GM18867 (cell line): ENCODE measurements at regions not wholly inside any gene's neighbourhood (a gene's known extent, or its start where the extent isn't known, plus 50 kb on each side); places are given as distances from the start of the nearest gene placed in this dataset.
"Not testable (repeated sequence)": the region's sequence is repeated elsewhere in the genome, so short reads cannot be mapped to it uniquely, and the experiment has no call there.

Experiments
- ATAC-seq: cut with Tn5 transposase; IDR thresholded peaks from one replicate; pipeline ENCODE4 v1.9.1; 2021; ENCODE audit warnings: mild to moderate bottlenecking, moderate library complexity; ENCODE audit not compliant: unreplicated experiment

DNA sequence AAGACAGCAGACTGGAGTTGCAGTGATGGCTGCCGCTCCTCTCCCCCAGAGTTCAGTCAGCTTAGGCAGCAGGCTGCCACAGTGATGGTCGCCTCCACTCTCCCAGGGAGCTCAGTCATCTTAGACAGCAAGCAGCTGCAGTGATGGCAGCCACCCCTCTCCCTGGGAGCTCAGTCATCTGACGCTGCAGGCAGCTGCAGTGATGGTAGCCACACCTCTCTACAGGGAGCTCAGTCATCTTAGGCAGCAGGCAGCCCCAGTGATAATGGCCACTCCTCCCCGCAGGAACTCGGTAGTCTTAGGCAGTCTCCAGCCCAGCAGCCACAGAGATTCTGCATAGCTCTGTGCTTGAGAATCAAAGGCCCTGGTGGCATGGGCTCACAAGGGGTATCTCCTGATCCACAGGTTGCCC is 582.7 kb downstream of the DTWD2 start:
- peak; percentile 61 for ATAC-seq

DNA sequence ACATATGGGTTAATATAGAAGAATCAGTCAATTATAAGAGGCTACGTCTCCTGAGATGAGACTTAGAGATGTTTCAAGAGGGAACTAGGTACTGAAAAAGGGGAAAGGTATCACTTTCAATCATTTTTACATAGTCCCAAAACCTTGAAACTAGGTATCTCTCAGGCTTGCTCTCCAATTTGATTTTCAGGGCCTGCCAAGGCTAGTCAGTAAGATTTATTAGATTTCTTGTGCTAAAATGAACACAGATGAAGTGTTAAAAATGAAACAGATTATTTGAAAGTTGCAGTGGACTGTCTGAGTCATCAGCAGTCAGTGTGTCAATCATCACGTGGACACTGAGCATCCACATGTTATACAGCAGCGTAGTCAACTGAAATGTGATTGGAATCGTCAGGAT is 591.1 kb downstream of the DTWD2 start:
- peak; percentile 76 for ATAC-seq

DNA sequence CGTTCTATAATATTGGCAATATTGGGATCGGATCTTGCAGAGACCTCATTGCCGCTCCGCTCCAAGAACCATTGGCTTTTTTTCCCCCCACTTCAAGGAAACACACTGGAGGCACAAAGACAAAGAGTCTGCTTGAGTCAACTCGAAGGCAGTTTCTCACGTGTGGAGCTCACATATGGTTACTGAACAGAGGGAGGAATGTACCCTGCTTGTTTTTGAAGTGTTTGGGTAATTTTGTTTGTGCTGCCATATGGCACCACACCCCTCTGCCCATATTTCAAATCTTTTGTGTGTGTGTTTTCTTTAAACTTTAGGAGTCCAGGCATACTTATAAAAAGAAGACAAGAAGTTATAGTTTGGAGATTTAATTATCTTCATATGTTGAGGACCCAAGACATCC is 595.9 kb downstream of the DTWD2 start:
- no peak for ATAC-seq

DNA sequence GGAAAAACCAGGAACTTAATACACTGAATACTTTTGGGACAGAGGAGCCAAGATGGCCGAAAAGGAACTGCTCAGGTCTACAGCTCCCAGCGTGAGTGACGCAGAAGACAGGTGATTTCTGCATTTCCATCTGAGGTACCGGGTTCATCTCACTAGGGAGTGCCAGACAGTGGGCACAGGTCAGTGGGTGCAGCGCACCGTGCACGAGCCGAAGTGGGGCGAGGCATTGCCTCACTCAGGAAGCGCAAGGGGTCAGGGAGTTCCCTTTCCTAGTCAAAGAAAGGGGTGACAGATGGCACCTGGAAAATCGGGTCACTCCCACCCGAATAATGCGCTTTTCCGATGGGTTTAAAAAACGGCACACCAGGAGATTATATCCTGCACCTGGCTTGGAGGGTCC is 605.4 kb downstream of the DTWD2 start:
- not testable (repeated sequence) for ATAC-seq

DNA sequence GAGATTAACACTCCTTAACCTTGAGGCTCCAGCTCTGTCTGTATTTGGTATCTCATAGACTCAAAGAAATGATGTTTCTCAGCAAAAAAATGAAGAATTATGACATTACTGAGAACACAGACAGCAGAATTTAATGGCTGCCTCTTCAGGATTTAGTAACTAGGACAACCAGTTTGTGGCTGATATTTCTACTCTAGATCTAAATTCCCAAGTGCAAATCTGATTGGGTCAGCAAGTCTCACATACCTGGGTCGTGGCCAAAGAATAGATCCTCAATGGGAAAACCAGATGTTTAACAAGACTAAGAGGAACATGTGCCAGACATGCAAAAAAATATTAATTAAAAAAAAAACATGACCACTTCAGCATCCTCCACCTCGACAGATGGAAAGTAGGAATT is 608.9 kb downstream of the DTWD2 start:
- ATAC-seq: no peak

DNA sequence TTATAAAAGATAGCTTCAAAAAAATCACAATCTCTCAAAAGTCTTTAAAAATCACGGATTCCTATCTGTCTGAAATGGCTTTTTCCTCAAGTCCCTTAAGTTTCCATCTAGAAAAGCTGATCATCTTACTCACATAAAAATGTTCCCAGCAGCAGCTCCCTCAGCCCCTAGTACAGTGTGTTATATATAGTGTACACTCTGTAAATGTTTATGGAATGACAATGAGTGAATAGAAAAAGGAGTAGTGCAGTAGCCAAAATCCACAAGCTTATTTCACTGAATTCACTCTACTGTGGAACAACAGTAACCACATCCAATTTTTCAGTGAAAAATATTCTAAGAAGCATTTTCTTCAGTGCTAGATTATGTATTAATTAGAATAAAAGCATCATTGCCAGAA is 609.4 kb downstream of the DTWD2 start:
- ATAC-seq: no peak

DNA sequence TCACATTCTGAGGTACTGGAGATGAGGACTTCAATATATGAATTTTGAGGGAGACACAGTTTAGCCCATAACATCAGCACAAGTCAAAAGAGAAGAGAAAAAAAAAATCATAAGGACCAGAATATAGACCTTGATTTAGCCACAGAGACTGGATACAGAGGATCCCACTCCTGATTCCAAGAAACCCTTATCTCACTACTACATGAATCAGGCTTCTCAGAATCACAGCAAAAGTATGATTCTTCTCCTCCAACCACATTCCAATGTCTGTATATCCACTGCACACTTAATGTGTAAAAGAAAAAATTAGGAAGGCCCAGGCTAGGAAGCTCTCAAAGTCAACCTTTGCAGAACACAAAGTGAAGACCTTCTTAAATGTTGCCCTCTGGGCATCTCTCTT is 610.9 kb downstream of the DTWD2 start:
- no peak for ATAC-seq

DNA sequence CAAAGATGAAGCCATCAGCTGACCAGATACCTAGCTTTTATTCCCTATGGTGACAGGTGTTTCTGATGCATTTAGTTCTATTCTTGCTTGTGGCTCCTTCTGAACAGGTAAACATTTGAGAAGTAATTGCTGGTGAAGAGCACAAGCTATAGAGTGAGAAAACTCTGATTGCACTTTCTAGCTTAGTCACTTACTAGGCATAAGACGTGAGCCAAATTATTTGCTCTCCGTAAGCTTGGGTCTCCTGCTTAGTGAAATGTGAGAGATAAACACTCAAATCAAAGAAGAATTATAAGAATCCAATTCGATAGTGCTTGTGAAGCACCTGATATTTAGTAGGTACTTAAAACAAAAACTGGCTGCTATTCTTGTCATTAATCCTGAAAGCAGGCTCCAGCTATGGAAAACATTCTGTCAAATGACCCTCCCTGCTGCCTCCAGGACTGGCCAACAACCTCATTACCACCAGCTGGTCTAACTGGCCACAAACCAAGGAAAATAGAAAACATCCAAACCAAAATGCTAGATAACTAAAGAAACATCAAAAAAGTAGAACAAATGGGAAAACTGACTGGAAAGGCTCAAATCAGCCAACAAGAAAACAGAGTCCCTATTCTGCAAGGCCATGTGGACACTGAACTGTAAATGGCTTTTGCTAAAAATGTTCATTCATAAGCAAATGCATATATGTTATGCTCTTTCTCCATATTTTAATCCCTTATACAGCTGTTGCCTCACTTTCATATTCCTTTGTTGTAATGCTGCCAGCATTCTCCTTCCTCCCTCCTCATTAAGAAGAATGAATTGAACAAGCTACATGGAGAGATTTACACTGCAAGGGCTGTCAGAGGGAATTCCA is 616.1 kb downstream of the DTWD2 start:
- no peak for ATAC-seq

DNA sequence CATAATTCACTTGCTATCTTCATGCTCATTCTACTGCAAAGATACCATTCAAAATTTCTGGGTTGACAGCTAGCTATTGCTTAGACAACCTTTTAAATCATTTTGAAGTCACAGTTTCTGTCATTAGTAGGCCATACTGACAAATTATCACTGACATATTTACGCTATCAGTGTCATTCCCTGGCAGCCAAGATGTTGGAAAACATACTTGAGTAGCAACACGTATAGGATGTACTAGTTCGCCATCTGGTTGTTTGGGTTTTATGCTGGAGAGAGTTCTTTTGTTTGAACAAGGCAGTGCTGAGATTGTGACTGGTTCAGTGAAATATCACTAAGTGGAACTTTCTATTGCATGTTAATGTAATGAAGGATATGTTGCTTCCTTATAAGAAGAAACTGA is 621.9 kb downstream of the DTWD2 start:
- no peak for ATAC-seq

DNA sequence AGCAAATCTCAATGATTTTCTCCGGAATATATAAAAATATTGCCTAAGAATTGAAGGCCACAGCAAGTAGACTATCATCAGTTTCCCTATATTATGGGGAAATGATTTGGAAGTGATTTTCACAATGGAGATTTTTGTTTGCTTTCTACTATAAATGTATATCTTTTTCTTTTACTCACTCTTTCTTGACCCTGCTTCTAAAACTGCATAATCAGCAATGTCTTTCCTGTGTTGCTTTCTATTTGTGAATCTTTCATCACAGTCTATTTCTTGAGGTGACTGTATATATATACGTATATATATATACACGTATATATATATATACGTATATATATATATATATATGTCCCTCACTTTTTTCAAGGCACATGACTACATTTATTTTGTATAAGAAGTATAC is 622.6 kb downstream of the DTWD2 start:
- no peak for ATAC-seq

DNA sequence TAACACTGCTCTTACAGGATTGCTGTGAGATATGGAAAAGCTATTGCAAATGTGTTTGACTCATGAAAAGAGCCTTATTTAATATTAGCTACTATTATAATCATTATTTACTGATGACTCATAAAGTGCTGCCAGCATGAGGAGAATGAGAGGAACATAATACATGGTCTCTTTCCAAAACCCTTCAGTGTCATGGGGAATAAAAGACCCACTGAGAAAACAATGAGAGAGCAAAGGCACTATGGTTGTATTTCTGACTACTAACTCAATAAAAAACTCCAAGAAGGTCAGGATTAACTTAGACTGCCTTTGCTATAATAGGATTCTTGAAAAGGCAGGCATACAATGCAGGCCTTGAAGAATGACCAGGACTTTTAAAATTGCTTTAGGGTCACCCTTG is 633.5 kb downstream of the DTWD2 start:
- no peak for ATAC-seq

DNA sequence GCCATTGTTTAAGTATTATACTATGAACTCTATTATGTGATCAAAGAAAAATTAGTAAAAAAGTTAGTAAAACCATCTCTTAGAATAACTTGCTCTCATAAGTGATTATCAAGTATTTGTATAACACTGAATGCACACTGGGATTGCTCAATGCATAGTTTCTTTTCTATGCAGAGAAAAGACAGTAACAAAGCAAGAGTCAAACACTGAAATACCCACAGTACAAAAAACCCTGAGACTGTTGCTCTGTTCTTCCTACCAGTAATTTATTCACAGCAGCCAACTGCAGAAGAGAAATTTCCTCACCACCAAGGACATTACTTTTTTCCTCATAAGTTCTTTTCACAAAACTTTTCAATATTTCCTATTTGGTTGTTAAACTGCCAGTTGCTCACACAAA is 634.4 kb downstream of the DTWD2 start:
- ATAC-seq: no peak

DNA sequence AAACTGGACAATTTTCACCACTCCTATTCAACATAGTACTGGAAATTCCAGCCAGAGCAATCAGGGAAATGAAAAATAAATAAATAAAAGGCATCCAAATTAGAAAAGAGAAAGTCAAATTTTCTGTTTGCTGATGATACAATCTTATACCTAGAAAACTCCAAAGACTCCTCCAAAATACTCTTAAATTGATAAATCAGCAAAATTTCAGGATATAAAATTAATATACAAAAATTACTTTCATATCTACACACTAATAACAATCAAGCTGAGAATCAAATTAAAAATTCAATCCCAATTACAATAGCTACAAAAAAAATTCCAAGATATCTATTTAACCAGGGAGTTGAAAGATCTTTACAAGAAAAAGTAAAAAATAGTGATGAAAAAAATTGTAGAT is 651.9 kb downstream of the DTWD2 start:
- no peak for ATAC-seq

DNA sequence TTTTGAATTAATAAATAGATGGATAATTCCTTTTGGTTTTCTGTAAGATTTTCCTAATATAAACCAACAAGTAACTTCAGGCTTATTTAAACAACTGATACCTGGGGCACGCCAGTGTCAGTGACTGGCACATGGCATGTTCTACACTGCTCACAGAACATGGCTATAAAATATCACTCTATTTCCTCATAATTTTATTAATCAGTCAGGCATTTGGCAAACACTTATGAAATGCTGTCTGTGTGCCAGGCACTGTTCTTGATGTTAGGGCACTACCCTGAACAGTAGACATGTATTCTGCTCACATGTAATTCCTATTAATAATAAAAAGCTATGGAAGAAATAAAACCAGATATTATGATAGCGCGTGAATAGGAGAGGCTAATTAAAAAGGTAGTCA is 661.0 kb downstream of the DTWD2 start:
- no peak for ATAC-seq

DNA sequence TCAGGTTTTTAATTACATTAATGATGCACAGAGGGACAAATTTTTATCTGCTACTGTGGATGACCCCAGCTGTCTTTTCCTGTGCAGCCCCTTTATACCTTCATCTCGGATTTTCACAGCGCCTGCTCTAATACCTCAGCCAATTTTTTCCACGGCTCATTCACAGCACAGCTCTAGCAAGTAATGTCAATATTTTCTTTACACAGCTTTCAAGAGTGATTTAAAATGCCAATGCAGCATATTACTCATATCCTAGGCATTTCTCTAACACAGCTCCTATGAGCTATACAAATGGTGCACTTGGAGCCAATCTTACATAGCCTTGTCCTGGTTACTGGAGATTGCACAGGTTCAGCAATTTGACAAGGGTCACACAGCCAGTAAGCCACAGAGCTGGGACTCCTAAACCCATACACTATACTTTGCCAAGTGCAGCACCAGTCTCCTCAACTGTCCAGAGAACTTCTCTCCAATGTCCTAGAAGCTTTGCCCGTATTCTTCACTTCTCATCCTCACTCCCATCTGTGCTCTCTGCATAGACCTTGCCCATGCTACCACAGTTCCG is 661.8 kb downstream of the DTWD2 start:
- ATAC-seq: no peak

DNA sequence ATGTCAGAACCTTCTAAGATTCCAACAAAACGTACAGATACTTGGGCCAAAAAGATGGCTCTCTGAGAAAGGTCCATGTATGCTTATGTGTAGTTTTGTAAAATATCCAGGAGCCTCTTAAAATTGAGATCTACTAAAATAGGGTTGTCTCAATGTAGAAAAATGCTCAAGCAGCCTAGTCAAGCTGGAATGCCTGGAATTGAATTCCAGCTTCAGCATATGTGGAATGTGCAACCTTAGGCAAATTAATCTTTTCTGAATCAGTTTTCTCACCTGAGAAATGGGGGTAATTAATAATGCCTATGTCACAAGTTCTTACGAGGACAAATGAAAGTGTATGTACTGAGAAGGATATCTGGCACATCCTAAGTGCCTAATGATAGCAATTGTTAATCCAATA is 662.4 kb downstream of the DTWD2 start:
- no peak for ATAC-seq

DNA sequence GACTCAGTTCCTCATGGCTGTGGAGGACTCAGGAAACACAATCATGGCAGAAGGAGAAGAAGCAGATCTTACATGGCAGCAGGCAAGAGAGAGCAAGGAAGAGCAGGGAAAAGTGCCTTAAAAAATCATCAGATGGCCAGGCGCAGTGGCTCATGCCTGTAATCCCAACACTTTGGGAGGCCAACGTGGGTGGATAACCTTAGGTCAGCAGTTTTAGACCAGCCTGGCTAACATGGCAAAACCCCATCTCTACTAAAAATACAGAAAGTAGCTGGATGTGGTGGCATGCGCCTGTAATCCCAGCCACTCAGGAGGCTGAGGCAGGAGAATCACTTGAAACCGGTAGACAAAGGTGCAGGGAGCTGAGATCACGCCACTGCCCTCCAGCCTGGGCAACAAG is 664.6 kb downstream of the DTWD2 start:
- not testable (repeated sequence) for ATAC-seq

DNA sequence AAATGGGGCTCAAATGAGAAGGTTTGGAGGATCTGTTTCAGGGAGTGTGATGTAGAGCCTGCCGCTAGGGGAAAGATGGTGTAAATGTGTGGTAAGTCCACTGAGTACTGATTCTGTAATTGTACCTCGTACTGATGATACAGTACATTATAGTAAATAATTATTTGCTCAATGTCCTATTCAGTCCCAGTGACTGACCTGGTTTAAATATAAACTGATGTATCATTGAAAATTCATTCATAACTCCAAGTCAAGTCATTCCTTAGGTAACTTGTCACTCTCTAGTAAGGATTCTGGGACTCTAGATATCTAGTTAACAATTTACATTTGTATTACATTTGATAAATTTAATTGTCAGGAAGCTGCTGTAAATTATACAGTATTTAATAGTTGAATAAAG is 667.3 kb downstream of the DTWD2 start:
- ATAC-seq: no peak

DNA sequence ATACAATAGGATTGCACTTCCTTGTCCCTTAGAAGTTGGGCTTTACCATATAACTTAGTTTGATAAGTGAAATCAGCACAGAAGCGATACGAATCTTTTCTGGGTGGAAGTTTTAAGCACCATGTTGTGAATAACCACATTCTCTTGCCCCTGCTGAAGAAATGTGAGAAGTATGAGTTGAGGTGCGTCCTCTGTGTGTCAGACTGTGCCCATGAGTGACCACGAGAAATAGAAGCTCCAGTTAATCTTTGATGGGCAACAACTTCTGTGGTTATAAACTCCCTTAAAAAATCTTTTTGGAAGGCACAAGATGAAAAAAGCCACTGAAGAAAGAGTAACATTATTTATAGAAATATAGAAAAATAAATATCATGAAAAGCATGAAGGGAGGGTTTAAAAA is 668.2 kb downstream of the DTWD2 start:
- ATAC-seq: no peak

DNA sequence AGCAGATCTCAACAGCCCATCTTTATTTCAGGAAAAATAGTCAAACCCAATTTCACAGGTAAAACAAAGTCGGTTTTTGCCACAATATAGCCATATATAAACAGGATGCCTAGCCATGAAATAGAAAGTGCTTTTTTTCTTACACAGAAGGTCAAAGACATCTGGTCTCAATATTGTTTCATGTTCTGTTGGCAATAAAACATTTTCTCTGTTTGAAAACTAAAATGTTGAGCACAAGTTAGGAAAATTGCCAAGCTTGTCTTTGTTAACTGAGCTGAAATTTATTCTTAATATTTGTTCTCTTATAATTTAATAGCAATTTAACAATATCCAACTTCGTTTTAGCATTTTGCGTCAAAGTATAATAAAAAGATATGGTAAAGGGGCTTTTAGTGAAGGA is 673.4 kb downstream of the DTWD2 start:
- no peak for ATAC-seq

DNA sequence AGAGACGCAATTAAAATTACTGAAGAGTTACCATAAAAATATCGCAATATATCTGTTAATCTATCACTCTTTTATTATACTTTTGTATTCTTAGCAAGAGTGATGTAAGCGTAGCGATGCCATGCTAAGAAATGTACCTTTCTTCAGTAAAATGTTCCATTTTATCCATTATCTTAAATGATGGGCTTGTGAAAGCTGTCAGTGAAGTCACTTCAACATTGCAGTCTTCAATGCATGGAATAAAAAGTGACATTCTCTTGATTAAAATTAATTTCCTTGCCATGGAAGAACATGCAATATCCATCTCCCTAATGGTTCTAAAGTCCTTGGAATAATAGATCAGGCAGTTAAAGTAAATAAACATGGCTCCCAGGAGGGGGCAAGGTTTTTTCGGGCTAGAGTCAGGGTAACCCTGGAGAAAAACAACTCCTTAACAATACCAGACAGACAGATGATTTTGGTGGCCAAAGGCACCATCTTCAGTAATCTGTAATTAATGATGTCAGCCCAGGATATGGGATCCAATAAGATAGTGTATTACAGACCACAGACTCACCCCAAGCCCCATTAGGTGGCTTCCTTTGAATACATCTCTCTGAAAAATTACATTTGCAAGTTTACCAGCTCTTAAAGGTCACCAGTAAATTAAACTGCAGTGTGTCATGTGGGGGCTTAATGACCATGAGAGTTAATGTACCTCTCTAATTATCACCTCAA is 677.1 kb downstream of the DTWD2 start:
- no peak for ATAC-seq

DNA sequence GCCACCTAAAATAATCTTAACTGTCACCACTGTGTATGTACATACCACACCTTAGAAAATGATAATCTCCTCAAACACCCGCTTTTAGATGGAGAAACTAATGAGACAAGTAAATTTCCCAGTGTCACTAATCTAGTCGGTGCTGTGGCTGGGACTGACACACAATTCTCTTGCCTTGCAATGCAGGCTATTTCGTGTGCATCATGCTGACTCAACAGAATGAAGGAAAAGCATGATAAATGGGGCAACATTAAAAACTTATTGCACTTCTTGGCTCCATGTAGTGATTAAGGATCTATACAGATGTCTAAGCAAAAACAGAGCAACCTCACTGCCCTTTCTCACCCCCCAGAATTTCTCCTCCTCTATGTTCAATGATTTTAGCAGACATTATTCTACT is 677.9 kb downstream of the DTWD2 start:
- no peak for ATAC-seq
